WTC11 (cell line): ENCODE measurements at regions not wholly inside any gene's neighbourhood (a gene's known extent, or its start where the extent isn't known, plus 50 kb on each side); places are given as distances from the start of the nearest gene placed in this dataset.

Source experiments
- CREB1 ChIP-seq: sonication (generic); formaldehyde crosslinking; IDR thresholded peaks from 2 replicates; pipeline ENCODE4 v1.8.0; 2023; ENCODE audit warnings: mild to moderate bottlenecking, missing genetic modification reagents
- CTCF ChIP-seq: fragments of 200-600 bp; IDR thresholded peaks from 2 replicates; pipeline ENCODE4 v1.8.0; 2022; ENCODE audit warnings: antibody characterized with exemption
- ERG ChIP-seq: fragments of 250-450 bp; sonication (Bioruptor Pico); IDR thresholded peaks from 2 replicates; pipeline ENCODE4 v1.8.0; 2021; ENCODE audit warnings: mild to moderate bottlenecking
- ETV6 ChIP-seq: sonication (generic); formaldehyde crosslinking; IDR thresholded peaks from 2 replicates; pipeline ENCODE4 v1.8.1; 2022; ENCODE audit warnings: mild to moderate bottlenecking, missing genetic modification reagents
- TEAD1 ChIP-seq: sonication (generic); formaldehyde crosslinking; IDR thresholded peaks from 2 replicates; pipeline ENCODE4 v1.8.0; 2022; ENCODE audit warnings: mild to moderate bottlenecking, missing genetic modification reagents
- TEAD4 ChIP-seq: sonication (generic); formaldehyde crosslinking; IDR thresholded peaks from 2 replicates; pipeline ENCODE4 v1.8.0; 2022; ENCODE audit warnings: mild to moderate bottlenecking, missing genetic modification reagents
- USF1 ChIP-seq: sonication (generic); formaldehyde crosslinking; IDR thresholded peaks from 2 replicates; pipeline ENCODE4 v1.8.0; 2022; ENCODE audit warnings: mild to moderate bottlenecking, missing genetic modification reagents
- USF2 ChIP-seq: sonication (generic); formaldehyde crosslinking; IDR thresholded peaks from 2 replicates; pipeline ENCODE4 v1.8.1; 2023; ENCODE audit warnings: mild to moderate bottlenecking, missing genetic modification reagents, moderate library complexity

- TF ChIP-seq CTCF (no peak), CREB1 (CRISPR knock-in tag) (no peak), ETV6 (CRISPR knock-in tag) (no peak), TEAD1 (CRISPR knock-in tag) (no peak), USF2 (no peak), TEAD4 (CRISPR knock-in tag) (no peak), ERG (CRISPR knock-in tag) (no peak), USF1 (CRISPR knock-in tag) (no peak)
Measured at GRCh38 chr9:7456793-7457530, 342.6 kb downstream of the DMAC1 start.
